Stimulated activated CD4-positive, alpha-beta T cell treated with anti-CD3 and anti-CD28 coated beads, Interleukin-15, amount 100 ng/mL, for 1 hour (primary cell): ENCODE measurements at regions not wholly inside any gene's neighbourhood (a gene's known extent, or its start where the extent isn't known, plus 50 kb on each side); places are given as distances from the start of the nearest gene placed in this dataset.
"Not testable (repeated sequence)": the region's sequence is repeated elsewhere in the genome, so short reads cannot be mapped to it uniquely, and the experiment has no call there.

Source experiments
- DNase-seq, 2 donors: peaks; one replicate each; pipeline ENCODE4 v3.0.0-alpha.2; 2020; ENCODE audit warnings: low read depth in 1 of 2, low spot score in 1 of 2

GRCh38 chr4:26044524-26044923 is 130.5 kb downstream of the SMIM20 start:
- DNase-seq, result no peak

- no peak for DNase-seq
Observed at GRCh38 chr4:26044983-26045382, 131.0 kb downstream of the SMIM20 start.

GRCh38 chr4:26047795-26048194 is 133.8 kb downstream of the SMIM20 start:
- DNase-seq, result no peak

- no peak for DNase-seq
Observed at GRCh38 chr4:26048378-26048882, 134.4 kb downstream of the SMIM20 start.

DNA sequence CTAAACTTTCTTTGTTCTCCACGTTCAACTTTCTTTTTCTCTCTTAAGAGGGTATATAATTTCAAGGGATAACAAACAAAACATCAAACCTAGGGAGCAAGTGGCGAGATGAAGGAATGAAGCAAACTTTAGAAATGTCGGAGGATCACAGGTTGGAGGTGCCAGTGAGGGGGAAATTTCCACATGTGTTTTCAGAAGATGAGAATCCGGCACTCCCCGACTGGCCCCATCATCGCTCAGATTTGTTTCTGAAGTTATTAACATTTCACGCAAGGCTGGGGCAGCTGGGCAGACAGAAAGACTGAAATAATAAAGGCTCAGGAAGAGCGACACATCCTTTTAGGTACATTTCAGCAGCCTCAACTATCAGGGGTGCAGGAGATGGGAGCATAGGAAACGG is 134.9 kb downstream of the SMIM20 start:
- no peak for DNase-seq

DNA sequence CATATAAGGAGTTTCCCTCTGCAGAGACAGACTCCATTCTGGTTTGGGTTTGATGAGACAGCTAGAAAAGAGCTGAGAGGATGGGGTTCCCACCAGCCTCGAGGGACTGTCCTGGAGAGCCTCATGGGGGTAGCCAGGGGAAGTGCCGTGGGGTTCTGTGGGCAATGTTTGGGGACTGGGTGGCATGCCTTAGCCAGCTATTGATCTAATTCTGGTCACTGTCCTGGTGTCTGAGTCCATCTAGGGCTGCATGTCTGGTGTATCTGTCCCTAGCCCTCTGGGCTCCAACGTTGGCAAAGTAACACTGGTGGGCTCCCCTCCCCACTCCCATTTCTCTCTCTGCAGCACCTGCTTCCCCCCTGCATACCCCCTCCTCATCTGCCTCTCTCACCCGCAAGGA is 135.4 kb downstream of the SMIM20 start:
- DNase-seq, result no peak

GRCh38 chr4:26050212-26050643 is 136.2 kb downstream of the SMIM20 start:
- no peak for DNase-seq

DNA sequence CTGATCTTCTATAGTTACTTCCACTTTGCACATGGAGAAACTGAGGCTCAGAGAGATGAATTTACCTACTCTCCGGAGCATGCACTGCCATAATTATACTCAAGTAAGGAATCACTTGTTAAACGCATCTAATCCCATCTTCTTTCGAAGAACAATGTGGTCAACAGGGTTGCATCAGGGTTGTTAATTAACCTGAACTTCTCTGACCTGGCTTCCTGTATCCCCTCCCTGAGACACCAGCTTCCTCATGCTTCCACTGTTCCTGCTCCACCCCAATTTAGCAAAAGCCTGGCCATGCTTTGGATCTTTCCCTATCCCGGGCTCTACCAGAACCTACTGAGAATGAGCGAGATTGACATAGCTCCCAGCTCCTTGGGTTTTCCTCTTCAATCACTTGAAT is 136.7 kb downstream of the SMIM20 start:
- DNase-seq, result no peak

DNA sequence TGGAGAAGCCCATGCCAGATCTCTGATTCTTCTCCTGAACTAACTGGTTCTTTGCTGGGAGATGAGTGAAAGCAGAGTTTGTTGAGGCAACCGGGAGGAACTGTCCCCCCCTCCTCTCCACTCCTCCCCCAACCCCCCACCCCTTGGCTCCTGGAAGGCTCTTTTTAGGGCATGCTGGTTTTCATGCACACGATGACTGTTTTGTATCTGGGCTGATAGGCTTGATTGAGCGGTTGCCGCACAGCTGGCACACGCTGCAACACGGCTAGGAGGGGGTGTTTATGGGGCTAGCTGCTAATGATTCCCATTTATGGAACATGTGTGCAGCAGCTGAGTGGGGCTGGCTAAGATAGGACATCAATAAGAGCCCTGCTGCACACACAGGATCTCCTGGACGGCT is 137.2 kb downstream of the SMIM20 start:
- DNase-seq, result no peak

DNA sequence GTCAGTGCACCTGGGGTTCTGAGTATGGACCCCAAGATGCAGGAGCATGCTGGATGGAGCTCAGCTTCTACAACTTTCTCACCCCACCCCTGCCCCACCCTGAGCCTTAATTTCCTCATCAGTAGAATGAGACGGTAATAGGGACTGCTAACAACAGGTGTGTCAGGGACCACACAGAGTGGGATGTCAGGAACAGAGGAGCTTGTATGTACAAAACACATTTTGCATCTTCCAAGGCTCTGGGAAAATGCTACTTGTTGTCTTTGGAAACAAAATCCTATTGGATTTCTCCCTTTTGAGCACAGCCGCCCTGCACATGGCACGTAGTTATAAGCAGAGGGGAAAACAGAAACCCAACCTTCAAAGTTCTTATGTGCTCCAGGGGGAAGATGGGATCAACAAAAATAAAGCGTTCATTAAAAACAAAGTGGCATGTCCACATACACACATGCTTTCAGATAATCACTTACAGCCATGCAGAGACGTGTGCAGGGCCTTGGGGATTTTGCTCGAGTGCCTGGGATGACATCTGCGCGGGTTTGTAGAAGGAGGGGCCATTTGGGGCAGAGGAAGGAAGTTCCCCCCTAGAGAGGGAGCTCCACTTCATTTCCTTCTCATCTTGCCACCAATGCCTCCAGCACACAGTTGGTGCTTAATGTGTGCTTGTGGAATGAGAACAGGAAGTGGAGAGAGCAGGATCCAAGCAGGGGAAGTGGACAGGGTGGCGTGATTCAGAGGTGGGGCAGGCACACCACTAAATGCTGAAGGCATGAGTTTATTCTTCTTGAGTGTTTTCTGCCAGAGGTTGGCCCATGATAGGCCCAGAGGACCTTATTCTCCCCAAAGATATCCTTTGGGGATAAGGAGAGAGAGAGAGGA is 138.9 kb downstream of the SMIM20 start:
- no peak for DNase-seq

DNA sequence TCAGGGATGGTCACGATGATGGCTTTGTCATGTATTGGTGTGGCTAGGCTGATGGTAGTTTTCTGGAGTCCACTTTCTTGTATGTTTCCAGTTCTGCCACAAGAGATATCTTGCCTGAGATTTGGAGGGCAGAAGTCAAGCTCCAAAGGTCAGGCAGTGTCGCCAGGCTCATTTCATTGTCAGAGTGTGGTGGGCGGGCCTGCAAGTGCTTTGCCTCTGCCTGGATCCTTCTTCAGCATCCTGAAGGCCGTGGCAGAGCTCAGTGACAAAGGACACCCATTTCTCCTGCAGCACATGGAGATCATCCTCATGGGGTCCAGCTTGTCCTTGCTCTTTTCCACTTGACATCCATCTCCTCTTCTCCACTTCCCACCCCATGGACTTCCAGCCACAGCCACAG is 139.7 kb downstream of the SMIM20 start:
- no peak for DNase-seq

DNA sequence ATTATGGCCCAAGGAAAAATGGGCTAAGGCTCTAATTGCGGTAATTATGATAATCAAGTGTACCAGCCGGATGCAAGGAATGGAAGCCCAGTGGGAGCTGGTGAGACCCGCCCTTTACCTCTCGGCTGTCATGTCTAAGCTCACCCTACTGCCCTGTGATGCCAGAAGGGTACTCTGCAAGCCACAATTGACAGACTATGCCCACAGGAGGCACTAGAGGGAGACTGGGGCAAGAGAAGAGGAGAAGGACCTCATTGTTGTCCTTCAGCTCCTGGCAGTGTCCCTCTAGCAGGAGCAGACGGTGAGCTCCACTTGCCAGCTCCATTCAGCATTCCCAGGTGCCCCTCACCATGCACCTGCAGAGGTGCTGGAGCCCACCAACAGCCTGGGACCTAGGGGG is 141.8 kb downstream of the SMIM20 start:
- DNase-seq, result no peak

GRCh38 chr4:26056406-26056805 is 142.4 kb downstream of the SMIM20 start:
- DNase-seq, result no peak

GRCh38 chr4:26057839-26058238 is 143.8 kb downstream of the SMIM20 start:
- not testable (repeated sequence) for DNase-seq

GRCh38 chr4:26058537-26058936 is 144.5 kb downstream of the SMIM20 start:
- DNase-seq, result peak in 1 of 2 donors; percentile 39

DNA sequence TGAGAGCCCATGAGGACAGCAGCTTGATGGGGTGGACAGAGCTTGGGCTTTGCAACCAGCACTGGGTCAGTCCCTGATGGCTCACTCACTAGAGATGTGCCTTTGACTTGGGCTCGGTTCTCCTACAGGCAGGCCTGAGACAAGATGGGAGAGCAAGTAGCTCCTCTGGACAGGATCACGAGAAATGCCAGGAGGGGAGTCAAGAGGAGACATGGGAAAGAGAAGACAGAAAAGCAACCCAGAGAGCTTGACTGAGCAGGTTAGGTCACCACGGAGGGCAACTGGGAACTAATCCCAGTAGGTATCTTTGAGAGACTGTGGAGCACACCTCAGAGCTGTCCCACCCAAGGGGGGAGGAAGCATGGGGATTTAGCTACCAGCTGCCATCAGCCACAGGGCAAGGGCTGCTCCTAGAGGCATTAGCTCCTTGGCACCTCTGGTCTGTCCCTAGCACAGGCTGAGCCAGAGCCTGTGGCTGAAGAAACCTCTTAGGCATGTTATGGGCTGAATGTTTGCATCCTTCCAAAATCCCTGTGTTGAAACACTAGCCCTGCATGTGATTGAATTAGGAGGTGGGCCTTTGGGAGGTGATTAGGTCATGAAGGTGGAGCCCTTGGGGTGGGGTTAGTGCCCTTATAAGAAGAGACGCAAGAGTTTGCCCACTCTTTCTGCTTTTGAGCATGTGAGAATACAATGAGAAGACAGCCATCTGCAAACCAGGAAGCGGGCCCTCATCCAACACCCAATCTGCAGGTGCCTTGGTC is 145.6 kb downstream of the SMIM20 start:
- no peak for DNase-seq

GRCh38 chr4:26060286-26060685 is 146.3 kb downstream of the SMIM20 start:
- no peak for DNase-seq

DNA sequence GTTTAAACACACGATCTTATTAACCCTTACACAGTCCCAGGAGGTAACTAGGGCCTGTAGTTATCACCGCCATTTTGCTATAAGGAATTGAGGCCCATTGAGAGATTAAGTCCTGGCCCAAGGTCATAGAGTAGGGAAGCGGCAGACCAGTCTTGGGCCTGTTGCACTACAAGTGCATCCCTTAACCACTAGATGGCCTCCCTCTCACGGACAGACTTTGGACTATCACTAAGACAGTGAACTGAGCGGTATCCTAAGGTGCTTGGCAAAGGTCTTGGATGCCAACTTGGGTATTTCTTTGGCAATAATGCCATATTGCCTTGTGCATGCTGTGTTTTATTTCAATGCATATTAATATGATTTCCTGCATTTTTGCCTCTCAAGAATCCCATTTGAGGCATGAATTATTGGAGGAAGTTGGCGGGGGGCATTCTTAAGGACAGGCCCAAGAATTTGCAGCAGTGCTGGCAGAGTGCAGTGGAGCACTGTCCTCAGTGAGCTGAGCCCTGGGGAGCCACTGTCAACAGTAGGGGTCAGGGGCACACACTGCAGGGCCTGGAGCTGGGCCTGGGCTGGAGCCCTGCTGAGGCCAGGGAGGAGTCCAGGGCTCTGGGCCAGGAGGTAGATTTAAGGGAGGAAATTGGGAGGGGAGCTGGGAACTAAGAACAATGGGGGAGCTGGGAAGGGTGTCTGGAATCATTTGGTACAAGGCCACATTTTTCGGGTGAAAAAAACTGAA is 147.4 kb downstream of the SMIM20 start:
- no peak for DNase-seq

GRCh38 chr4:26062215-26062614 is 148.2 kb downstream of the SMIM20 start:
- no peak for DNase-seq

DNA sequence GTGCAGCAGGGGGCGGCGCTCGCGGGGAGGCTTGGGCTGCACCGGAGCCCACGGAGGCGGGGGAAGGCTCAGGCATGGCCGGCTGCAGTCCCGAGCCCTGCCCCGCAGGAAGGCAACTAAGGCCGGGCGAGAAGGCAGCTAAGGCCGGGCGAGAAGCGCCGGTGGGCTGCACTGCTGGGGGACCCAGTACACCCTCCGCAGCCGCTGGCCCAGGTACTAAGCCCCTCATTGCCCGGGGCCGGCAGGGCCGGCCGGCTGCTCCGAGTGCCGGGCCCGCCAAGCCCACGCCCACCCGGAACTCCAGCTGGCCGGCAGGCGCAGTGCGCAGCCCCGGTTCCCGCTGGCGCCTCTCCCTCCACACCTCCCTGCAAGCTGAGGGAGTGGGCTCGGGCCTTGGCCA is 150.0 kb downstream of the SMIM20 start:
- DNase-seq, result not testable (repeated sequence)

- no peak for DNase-seq
Observed at GRCh38 chr4:26065833-26066232, 151.8 kb downstream of the SMIM20 start.
